VCaP (cell line): ENCODE measurements at regions not wholly inside any gene's neighbourhood (a gene's known extent, or its start where the extent isn't known, plus 50 kb on each side); places are given as distances from the start of the nearest gene placed in this dataset.
"Not testable (repeated sequence)": the region's sequence is repeated elsewhere in the genome, so short reads cannot be mapped to it uniquely, and the experiment has no call there.

Experiments
- H3K27ac ChIP-seq: fragments of 450-650 bp; 2 replicates; pipeline ENCODE4 v1.5.1; 2017
- CTCF ChIP-seq: fragments of 450-650 bp; conservative IDR thresholded peaks from 2 replicates; pipeline ENCODE4 v1.5.1; 2017; ENCODE audit warnings: mild to moderate bottlenecking, moderate library complexity

- no peak for TF ChIP-seq CTCF
- no peak overlapping the region for H3K27ac ChIP-seq
Measured at GRCh38 chr4:19167311-19167710, 1084.4 kb upstream of the SLIT2 start.

GRCh38 chr4:19164334-19164733 is 1087.4 kb upstream of the SLIT2 start:
- H3K27ac ChIP-seq = no peak overlapping the region
- no peak for TF ChIP-seq CTCF

- no peak for TF ChIP-seq CTCF
- no peak overlapping the region for H3K27ac ChIP-seq
Measured at GRCh38 chr4:19159874-19160273, 1091.8 kb upstream of the SLIT2 start.

- no peak for TF ChIP-seq CTCF
- no peak overlapping the region for H3K27ac ChIP-seq
Measured at GRCh38 chr4:19158107-19158809, 1093.4 kb upstream of the SLIT2 start.

DNA sequence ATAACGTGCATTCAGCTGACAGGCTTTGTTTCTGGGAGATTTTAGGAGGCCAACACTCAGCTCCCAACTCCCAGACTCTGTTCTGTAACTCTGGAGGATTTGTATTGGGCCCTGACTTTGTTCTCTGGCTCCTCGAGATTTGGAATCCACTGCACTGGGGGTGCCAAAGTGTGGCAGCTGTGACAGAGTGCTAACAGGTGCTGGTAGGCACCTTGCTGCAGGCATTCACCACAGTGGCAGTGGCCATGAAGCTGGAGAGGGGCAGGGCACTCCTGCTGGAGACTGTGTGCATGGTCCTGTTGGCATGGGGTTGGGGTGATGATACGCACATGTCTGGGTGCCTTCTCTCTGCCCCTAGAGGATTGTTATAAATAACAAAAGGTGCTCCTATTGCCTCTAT is 1094.9 kb upstream of the SLIT2 start:
- TF ChIP-seq CTCF = no peak
- no peak overlapping the region for H3K27ac ChIP-seq

DNA sequence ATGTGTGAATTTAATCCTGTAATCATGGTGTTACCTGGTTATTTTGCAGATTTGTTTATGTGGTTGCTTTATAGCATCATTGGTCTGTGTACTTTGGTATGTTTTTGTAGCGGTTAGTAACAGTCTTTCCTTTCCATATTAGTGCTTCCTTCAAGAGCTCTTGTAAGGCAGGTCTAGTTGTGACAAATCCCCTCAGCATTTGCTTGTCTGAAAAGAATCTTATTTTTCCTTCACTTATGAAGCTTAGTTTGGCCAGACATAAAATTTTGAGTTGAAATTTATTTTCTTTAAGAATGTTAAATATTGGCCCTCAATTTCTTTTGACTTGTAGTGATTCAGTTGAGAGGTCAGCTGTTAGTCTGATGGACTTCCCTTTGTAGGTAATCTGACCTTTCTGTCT is 1096.1 kb upstream of the SLIT2 start:
- no peak for TF ChIP-seq CTCF
- no peak overlapping the region for H3K27ac ChIP-seq

DNA sequence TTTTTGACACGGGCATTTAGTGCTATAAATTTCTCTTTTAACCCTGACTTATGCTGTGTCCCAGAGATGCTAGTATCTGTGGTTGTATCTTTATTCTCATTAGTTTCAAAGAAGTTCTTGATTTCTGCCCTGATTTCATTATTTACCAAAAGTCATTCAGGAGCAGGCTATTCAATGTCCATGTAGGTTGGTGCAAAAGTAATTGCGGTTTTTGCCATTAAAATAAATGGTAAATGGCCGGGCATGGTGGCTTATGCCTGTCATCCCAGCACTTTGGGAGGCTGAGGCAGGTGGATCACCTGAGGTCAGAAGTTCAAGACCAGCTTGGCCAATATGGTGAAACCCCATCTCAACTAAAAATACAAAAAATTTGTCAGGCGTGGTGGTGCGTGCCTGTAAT is 1097.4 kb upstream of the SLIT2 start:
- not testable (repeated sequence) for H3K27ac ChIP-seq

- TF ChIP-seq CTCF = no peak
- no peak overlapping the region for H3K27ac ChIP-seq
Measured at GRCh38 chr4:19152264-19152663, 1099.4 kb upstream of the SLIT2 start.
